ENCODE measurements at regions not wholly inside any gene's neighbourhood (a gene's known extent, or its start where the extent isn't known, plus 50 kb on each side); places are given as distances from the start of the nearest gene placed in this dataset.

GRCh38 chr2:161103451-161103831 lies 56.8 kb upstream of the TANK start:
- H3K4me3 Mint-ChIP-seq (ENCODE audit: unreplicated experiment), result no peak overlapping the region
- H3K4me1 Mint-ChIP-seq (ENCODE audit: low read depth, unreplicated experiment), result peaks cover 9% of the 10 kb centered on the region
- no peaks in the 10 kb centered on the region for H3K36me3 Mint-ChIP-seq (ENCODE audit: unreplicated experiment)
- DNase-seq, result no peak
- no peaks in the 10 kb centered on the region for H3K27me3 Mint-ChIP-seq (ENCODE audit: unreplicated experiment)
- H3K27ac Mint-ChIP-seq (ENCODE audit: unreplicated experiment), result no peak overlapping the region
- H3K9me3 Mint-ChIP-seq (ENCODE audit: unreplicated experiment), result no peaks in the 10 kb centered on the region
- no peak for TF ChIP-seq CTCF (IDR thresholded peaks at IDR 0.05; ENCODE audit: partially characterized antibody, unreplicated experiment)

GRCh38 chr2:161104054-161104553 lies 56.1 kb upstream of the TANK start:
- no peak for TF ChIP-seq CTCF (IDR thresholded peaks at IDR 0.05; ENCODE audit: partially characterized antibody, unreplicated experiment)
- no peak for DNase-seq
- no peaks in the 10 kb centered on the region for H3K36me3 Mint-ChIP-seq (ENCODE audit: unreplicated experiment)
- H3K27me3 Mint-ChIP-seq (ENCODE audit: unreplicated experiment), result no peaks in the 10 kb centered on the region
- no peaks in the 10 kb centered on the region for H3K9me3 Mint-ChIP-seq (ENCODE audit: unreplicated experiment)
- no peak overlapping the region for H3K27ac Mint-ChIP-seq (ENCODE audit: unreplicated experiment)
- H3K4me3 Mint-ChIP-seq (ENCODE audit: unreplicated experiment), result no peak overlapping the region
- peaks cover 9% of the 10 kb centered on the region for H3K4me1 Mint-ChIP-seq (ENCODE audit: low read depth, unreplicated experiment)

- H3K36me3 Mint-ChIP-seq (ENCODE audit: unreplicated experiment), result no peaks in the 10 kb centered on the region
- H3K27me3 Mint-ChIP-seq (ENCODE audit: unreplicated experiment), result no peaks in the 10 kb centered on the region
- no peak overlapping the region for H3K27ac Mint-ChIP-seq (ENCODE audit: unreplicated experiment)
- H3K4me1 Mint-ChIP-seq (ENCODE audit: low read depth, unreplicated experiment), result peaks cover 9% of the 10 kb centered on the region
- no peak for TF ChIP-seq CTCF (IDR thresholded peaks at IDR 0.05; ENCODE audit: partially characterized antibody, unreplicated experiment)
- no peaks in the 10 kb centered on the region for H3K9me3 Mint-ChIP-seq (ENCODE audit: unreplicated experiment)
- no peak overlapping the region for H3K4me3 Mint-ChIP-seq (ENCODE audit: unreplicated experiment)
- no peak for DNase-seq
These were observed 53.0 kb upstream of the TANK start for GRCh38 chr2:161107265-161107664.

Measured in glutamatergic neuron (in vitro differentiated cells).